CD4-positive, CD25-positive, alpha-beta regulatory T cell (primary cell): ENCODE measurements at regions not wholly inside any gene's neighbourhood (a gene's known extent, or its start where the extent isn't known, plus 50 kb on each side); places are given as distances from the start of the nearest gene placed in this dataset.

Source experiments
- ATAC-seq, 2 donors: fragments of 150-1000 bp; cut with Tn5 transposase; one replicate each; pipeline ENCODE4 v1.10.0; 2021; ENCODE audit warnings: low read depth in 2 of 2, moderate number of reproducible peaks in 2 of 2, moderate library complexity in 1 of 2
- DNase-seq, 3 donors: peaks; one replicate each; pipeline versions ENCODE4 v3.0.0 to v3.0.0-alpha.2; 2012 to 2022; ENCODE audit warnings: mixed read lengths in 1 of 3
- H3K27ac ChIP-seq: one replicate; pipeline ENCODE4 v1.7.0; 2013; ENCODE audit warnings: mild to moderate bottlenecking, low read length; ENCODE audit not compliant: insufficient read depth, poor library complexity, severe bottlenecking
- H3K27me3 ChIP-seq: one replicate; pipeline ENCODE4 v1.7.0; 2013; ENCODE audit warnings: low read length; ENCODE audit not compliant: control insufficient read depth, insufficient read depth
- H3K36me3 ChIP-seq: one replicate; pipeline ENCODE4 v1.7.0; 2013; ENCODE audit warnings: mild to moderate bottlenecking, low read length, moderate library complexity; ENCODE audit not compliant: control insufficient read depth, insufficient read depth
- H3K4me1 ChIP-seq: 2 replicates; pipeline ENCODE4 v1.7.0; 2013; ENCODE audit warnings: mild to moderate bottlenecking, low read length; ENCODE audit not compliant: insufficient read depth, control insufficient read depth, poor library complexity, severe bottlenecking
- H3K4me3 ChIP-seq: one replicate; pipeline ENCODE4 v1.7.0; 2013; ENCODE audit warnings: low read depth, mild to moderate bottlenecking, low read length, moderate library complexity
- H3K9me3 ChIP-seq, 2 experiments: 1 replicate in 1 of 2; 2 replicates in 1 of 2; pipeline ENCODE4 v1.7.0; 2013; ENCODE audit warnings: low read length in 2 of 2, mild to moderate bottlenecking in 1 of 2, moderate library complexity in 1 of 2; ENCODE audit not compliant: control insufficient read depth in 2 of 2
- H3K27ac Mint-ChIP-seq, 3 donors: one replicate each; pipeline ENCODE4 v1.8.0; 2020 to 2022; ENCODE audit warnings: mild to moderate bottlenecking in 3 of 3, mixed read lengths in 3 of 3, moderate library complexity in 2 of 3
- H3K27me3 Mint-ChIP-seq: one replicate; pipeline ENCODE4 v1.8.0; 2022; ENCODE audit warnings: mild to moderate bottlenecking, mixed read lengths
- H3K36me3 Mint-ChIP-seq: one replicate; pipeline ENCODE4 v1.8.0; 2020; ENCODE audit warnings: mixed read lengths
- H3K4me1 Mint-ChIP-seq, 4 donors: one replicate each; pipeline ENCODE4 v1.8.0; 2020 to 2022; ENCODE audit warnings: mixed read lengths in 4 of 4, mild to moderate bottlenecking in 1 of 4
- H3K4me3 Mint-ChIP-seq, 4 donors: one replicate each; pipeline ENCODE4 v1.8.0; 2020 to 2022; ENCODE audit warnings: mild to moderate bottlenecking in 4 of 4, mixed read lengths in 4 of 4, moderate library complexity in 3 of 4
- H3K9me3 Mint-ChIP-seq, 7 donors: one replicate each; pipeline ENCODE4 v1.8.0; 2020 to 2022; ENCODE audit warnings: mixed read lengths in 7 of 7, mild to moderate bottlenecking in 3 of 7, moderate library complexity in 2 of 7

DNA sequence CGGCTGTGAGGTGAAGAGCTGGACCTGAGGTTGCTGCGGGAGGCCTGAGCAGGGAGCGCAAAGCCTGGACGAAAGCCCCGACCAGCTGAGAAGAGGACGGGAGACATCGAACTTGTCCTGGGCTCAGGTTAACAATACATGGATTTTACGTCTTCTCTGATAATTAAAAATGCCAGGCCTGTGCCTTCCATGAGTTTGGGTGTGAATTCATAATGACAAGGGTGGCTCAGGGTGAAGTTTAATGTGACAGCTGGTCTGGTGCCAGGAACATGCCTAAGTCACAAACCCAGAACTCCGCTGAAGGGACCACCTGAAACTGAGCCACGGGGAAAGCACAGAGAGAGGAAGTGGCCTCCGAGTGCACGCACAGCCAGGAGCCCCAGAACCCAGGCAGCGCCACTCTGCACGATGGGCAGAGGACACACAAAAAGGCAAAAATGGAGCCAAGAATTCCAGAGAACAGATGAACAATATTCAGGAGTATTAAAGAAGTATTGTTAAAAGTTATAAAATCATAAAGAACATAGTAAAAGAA lies 150.1 kb upstream of the RPS6KA2 start:
- Histone ChIP-seq H3K4me3 (no peak overlapping the region), H3K27ac (no peak overlapping the region), H3K36me3 (no peaks in the 10 kb centered on the region), H3K9me3 (no peaks in the 10 kb centered on the region), H3K27me3 (no peaks in the 10 kb centered on the region), H3K4me1 (no peaks in the 10 kb centered on the region)
- ATAC-seq (no peak), DNase-seq (no peak)
- no peaks in the 10 kb centered on the region for H3K27me3 Mint-ChIP-seq
- H3K27ac Mint-ChIP-seq: no peak overlapping the region
- H3K36me3 Mint-ChIP-seq: peaks cover 3% of the 10 kb centered on the region
- no peak overlapping the region for H3K4me3 Mint-ChIP-seq
- H3K9me3 Mint-ChIP-seq: no peaks in the 10 kb centered on the region
- no peaks in the 10 kb centered on the region for H3K4me1 Mint-ChIP-seq

DNA sequence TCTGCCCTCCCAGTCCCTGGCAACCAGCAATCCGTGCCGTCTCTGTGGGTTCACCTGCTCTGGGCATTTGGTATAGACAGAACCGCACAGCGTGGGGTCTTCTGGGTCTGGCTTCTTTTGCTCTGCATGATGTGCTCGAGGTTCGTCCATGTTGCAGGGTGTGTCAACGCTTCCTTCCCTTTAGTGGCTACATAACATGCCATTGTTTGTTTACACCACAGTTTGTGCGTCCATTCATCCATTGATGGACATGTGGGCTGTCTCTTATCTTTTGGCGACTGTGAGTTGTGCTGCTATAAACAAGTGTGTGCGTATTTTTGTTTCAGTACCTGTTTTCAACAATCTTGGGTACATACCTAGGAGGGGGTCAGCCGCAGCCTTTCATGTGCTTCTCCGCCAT lies 149.5 kb upstream of the RPS6KA2 start:
- Histone ChIP-seq H3K4me1 (no peaks in the 10 kb centered on the region), H3K36me3 (no peaks in the 10 kb centered on the region), H3K9me3 (no peaks in the 10 kb centered on the region), H3K27ac (no peak overlapping the region), H3K4me3 (no peak overlapping the region), H3K27me3 (no peaks in the 10 kb centered on the region)
- Mint-ChIP-seq H3K4me3 (no peak overlapping the region), H3K27me3 (no peaks in the 10 kb centered on the region), H3K36me3 (peaks cover 3% of the 10 kb centered on the region), H3K27ac (no peak overlapping the region), H3K4me1 (no peaks in the 10 kb centered on the region), H3K9me3 (no peaks in the 10 kb centered on the region)
- ATAC-seq (no peak), DNase-seq (no peak)

DNA sequence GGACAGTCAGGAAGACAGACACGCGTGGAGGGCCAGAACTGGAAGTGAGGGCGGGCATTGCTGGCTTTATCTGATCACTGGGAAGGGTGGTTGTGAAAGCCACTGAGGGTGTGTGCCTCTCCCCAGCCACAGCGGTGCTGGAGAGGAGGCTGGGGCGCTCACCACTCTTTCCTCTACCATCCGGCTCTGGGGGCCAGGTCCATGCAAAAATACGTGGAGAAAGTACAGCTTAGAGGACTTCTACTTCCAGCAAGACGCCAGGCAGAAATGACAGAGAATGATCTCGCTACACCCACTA lies 148.8 kb upstream of the RPS6KA2 start:
- peak overlapping the region in 1 of 3 donors; percentile 76 for H3K27ac Mint-ChIP-seq
- no peaks in the 10 kb centered on the region for H3K4me1 Mint-ChIP-seq
- no peaks in the 10 kb centered on the region for H3K9me3 ChIP-seq
- no peaks in the 10 kb centered on the region for H3K4me1 ChIP-seq
- H3K27me3 ChIP-seq: no peaks in the 10 kb centered on the region
- peaks cover 3% of the 10 kb centered on the region for H3K36me3 Mint-ChIP-seq
- DNase-seq (no peak), ATAC-seq (no peak)
- no peaks in the 10 kb centered on the region for H3K36me3 ChIP-seq
- H3K27ac ChIP-seq: no peak overlapping the region
- no peak overlapping the region for H3K4me3 Mint-ChIP-seq
- H3K9me3 Mint-ChIP-seq: no peaks in the 10 kb centered on the region
- H3K27me3 Mint-ChIP-seq: no peaks in the 10 kb centered on the region
- H3K4me3 ChIP-seq: no peak overlapping the region

DNA sequence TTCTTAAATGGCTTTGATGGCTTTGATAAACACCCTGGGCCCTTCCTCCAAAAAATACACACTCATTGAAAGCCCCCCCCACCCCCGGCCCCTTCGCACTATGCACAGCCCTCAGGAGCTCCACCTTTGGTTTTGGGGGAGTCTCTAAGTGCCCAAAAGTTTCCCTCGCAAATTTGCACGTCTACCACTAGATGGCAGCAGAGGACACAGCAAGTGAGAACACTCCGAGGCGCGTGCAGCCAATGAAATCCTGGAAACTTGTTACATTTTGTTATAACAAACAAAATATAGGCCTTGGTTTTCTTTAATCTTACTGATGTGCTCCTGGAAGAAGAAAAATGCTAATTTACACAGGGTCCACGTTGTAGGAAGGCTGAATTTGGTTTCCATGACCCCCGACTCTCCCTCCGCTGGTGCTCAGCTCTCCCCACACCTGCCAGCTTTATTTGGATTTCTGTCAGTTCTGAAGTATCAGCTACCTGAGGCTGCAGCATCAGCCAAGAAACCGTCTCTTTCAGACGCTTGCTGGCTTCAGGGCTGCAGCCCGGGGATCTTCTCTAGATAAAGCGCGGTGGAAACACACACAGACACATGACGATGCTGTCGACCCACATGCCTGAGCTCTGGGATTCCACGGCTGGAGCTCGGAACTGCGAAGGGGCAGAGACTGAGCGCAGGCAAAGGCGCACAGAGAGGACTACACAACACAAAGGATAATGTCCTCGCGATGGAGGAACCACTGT lies 148.3 kb upstream of the RPS6KA2 start:
- H3K27me3 ChIP-seq: no peaks in the 10 kb centered on the region
- peaks cover 3% of the 10 kb centered on the region for H3K36me3 Mint-ChIP-seq
- H3K4me1 ChIP-seq: no peaks in the 10 kb centered on the region
- no peaks in the 10 kb centered on the region for H3K4me1 Mint-ChIP-seq
- ATAC-seq (peak; percentile 65 to 74), DNase-seq (peak; percentile 53 to 82 (median 75))
- no peak overlapping the region for H3K4me3 Mint-ChIP-seq
- H3K27me3 Mint-ChIP-seq: no peaks in the 10 kb centered on the region
- no peaks in the 10 kb centered on the region for H3K36me3 ChIP-seq
- H3K27ac ChIP-seq: no peak overlapping the region
- H3K27ac Mint-ChIP-seq: peak overlapping the region in 1 of 3 donors; percentile 76
- no peak overlapping the region for H3K4me3 ChIP-seq
- H3K9me3 ChIP-seq: no peaks in the 10 kb centered on the region
- no peaks in the 10 kb centered on the region for H3K9me3 Mint-ChIP-seq

DNA sequence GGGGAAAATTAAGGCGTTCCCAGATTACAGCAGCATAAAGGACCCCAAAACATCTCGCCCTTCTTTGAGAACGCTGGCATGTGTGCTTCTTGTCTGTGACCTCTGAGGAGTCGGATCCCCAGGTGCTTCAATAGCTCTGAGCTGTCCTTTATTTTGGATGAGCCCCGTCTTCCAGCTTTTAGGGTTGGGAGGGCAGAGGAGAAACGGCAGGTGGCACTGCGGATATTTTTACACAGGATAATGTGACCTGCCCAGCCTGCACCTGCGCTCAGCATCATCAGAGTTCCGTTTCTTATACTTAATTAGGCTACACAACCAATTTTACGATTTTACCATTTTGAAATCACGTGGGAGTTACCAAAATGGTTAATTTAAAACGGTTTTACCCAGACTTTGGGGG lies 147.7 kb upstream of the RPS6KA2 start:
- no peaks in the 10 kb centered on the region for H3K9me3 ChIP-seq
- H3K4me3 ChIP-seq: no peak overlapping the region
- no peaks in the 10 kb centered on the region for H3K4me1 Mint-ChIP-seq
- H3K4me1 ChIP-seq: no peaks in the 10 kb centered on the region
- H3K9me3 Mint-ChIP-seq: no peaks in the 10 kb centered on the region
- no peak overlapping the region for H3K27ac ChIP-seq
- DNase-seq: no peak
- no peaks in the 10 kb centered on the region for H3K27me3 ChIP-seq
- no peaks in the 10 kb centered on the region for H3K36me3 ChIP-seq
- H3K36me3 Mint-ChIP-seq: peaks cover 3% of the 10 kb centered on the region
- H3K27ac Mint-ChIP-seq: no peak overlapping the region
- no peak overlapping the region for H3K4me3 Mint-ChIP-seq
- ATAC-seq: no peak
- H3K27me3 Mint-ChIP-seq: no peaks in the 10 kb centered on the region

DNA sequence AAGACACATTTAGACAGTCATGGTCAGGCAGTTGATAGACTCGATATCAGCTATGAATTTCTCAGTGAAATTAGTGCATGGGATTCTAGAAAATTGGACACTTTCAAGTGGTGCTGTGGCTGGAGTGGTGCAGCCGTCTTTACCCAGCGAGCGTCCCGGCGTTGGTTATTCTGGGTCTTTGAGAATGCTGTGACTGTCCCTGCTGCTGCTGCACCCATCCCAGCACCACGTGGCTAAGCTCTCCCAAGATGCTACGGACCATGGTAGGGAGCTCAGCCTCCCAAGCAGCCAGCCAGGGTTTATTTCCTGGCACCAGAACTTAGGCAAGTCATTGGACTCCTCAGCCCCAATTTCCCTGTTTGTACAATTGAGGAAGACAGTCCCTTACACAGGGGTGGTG lies 147.2 kb upstream of the RPS6KA2 start:
- no peak overlapping the region for H3K27ac ChIP-seq
- Mint-ChIP-seq H3K9me3 (no peaks in the 10 kb centered on the region), H3K27ac (no peak overlapping the region), H3K4me1 (no peaks in the 10 kb centered on the region), H3K4me3 (no peak overlapping the region), H3K27me3 (no peaks in the 10 kb centered on the region), H3K36me3 (peaks cover 3% of the 10 kb centered on the region)
- no peaks in the 10 kb centered on the region for H3K4me1 ChIP-seq
- H3K9me3 ChIP-seq: no peaks in the 10 kb centered on the region
- no peaks in the 10 kb centered on the region for H3K27me3 ChIP-seq
- no peak overlapping the region for H3K4me3 ChIP-seq
- no peaks in the 10 kb centered on the region for H3K36me3 ChIP-seq
- DNase-seq (no peak), ATAC-seq (no peak)

DNA sequence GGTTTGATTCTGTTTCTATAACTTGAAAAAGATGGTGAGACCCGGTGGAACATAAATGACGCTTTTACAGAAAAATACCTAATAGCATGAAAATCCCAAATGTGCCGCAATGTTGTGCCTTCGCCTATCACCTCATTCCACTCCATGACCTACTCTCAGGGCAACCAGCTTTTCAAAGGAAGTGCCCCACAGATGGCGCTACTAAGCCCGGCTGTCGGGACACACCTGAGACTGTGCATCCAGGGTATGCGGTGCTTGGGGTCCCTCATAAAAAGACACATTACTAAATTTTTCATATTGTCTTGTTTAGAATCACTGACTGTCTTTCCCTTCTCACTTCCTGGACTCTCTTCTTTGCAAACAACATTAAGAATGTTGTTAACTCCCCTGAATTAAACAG lies 145.5 kb upstream of the RPS6KA2 start:
- Mint-ChIP-seq H3K36me3 (peaks cover 3% of the 10 kb centered on the region), H3K4me3 (no peak overlapping the region), H3K27me3 (peaks cover 4% of the 10 kb centered on the region), H3K9me3 (no peaks in the 10 kb centered on the region), H3K4me1 (no peaks in the 10 kb centered on the region), H3K27ac (no peak overlapping the region)
- ATAC-seq (no peak), DNase-seq (no peak)
- Histone ChIP-seq H3K4me1 (no peaks in the 10 kb centered on the region), H3K36me3 (no peaks in the 10 kb centered on the region), H3K9me3 (no peaks in the 10 kb centered on the region), H3K27ac (no peak overlapping the region), H3K4me3 (no peak overlapping the region), H3K27me3 (no peaks in the 10 kb centered on the region)

DNA sequence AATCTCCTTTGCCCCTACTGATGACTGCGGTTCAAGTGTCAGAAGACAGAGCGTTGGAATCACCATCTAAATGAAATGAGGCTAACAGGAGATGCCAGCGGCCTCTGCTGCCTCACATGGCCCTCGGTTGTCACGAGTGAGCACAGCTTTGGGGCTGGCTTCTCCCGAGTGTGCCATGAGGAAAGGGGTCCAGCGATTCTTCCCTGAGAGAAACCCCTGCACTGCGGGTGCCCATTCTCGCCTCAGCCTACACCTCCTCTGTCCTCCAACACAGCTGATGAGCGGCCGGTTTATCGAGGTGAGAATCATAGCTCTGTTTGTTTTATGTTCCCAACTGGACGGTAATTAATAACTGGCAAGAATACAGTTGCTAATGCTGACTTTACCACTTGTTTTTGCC lies 144.7 kb upstream of the RPS6KA2 start:
- H3K4me1 ChIP-seq: no peaks in the 10 kb centered on the region

More for the DNA sequence above, 144.7 kb upstream of the RPS6KA2 start:
- H3K9me3 ChIP-seq: no peaks in the 10 kb centered on the region
- Mint-ChIP-seq H3K4me1 (no peaks in the 10 kb centered on the region), H3K36me3 (peaks cover 3% of the 10 kb centered on the region), H3K27ac (no peak overlapping the region), H3K27me3 (peaks cover 4% of the 10 kb centered on the region), H3K9me3 (no peaks in the 10 kb centered on the region), H3K4me3 (no peak overlapping the region)
- H3K27me3 ChIP-seq: no peaks in the 10 kb centered on the region
- no peak overlapping the region for H3K4me3 ChIP-seq
- no peaks in the 10 kb centered on the region for H3K36me3 ChIP-seq
- DNase-seq (no peak), ATAC-seq (no peak)
- H3K27ac ChIP-seq: no peak overlapping the region
